Gastroesophageal sphincter (tissue), 3 donors: ENCODE measurements at regions not wholly inside any gene's neighbourhood (a gene's known extent, or its start where the extent isn't known, plus 50 kb on each side); places are given as distances from the start of the nearest gene placed in this dataset.

Experiments
- EP300 ChIP-seq: sonication (generic); formaldehyde crosslinking; IDR thresholded peaks from one replicate; pipeline ENCODE4 v1.6.1; 2017; ENCODE audit warnings: antibody characterized with exemption, mild to moderate bottlenecking
- POLR2A ChIP-seq, 2 donors: fragments of 450-650 bp; IDR thresholded peaks; one replicate each; pipeline ENCODE4 v1.6.1; 2017; ENCODE audit warnings: antibody characterized with exemption in 2 of 2, mild to moderate bottlenecking in 2 of 2, moderate library complexity in 1 of 2
- POLR2AphosphoS5 ChIP-seq: sonication (generic); formaldehyde crosslinking; IDR thresholded peaks from one replicate; pipeline ENCODE4 v1.6.1; 2017; ENCODE audit warnings: antibody characterized with exemption
- TF ChIP-seq, protein P1 (sequence below), 4 experiments: fragments of 200-600 bp in 2 of 4; fragments of 450-650 bp in 2 of 4; sonication (generic) in 1 of 4; IDR thresholded peaks; one replicate each; pipeline ENCODE4 v1.5.1; 2017 to 2019; ENCODE audit warnings: antibody characterized with exemption in 4 of 4, mild to moderate bottlenecking in 2 of 4, moderate library complexity in 2 of 4

DNA sequence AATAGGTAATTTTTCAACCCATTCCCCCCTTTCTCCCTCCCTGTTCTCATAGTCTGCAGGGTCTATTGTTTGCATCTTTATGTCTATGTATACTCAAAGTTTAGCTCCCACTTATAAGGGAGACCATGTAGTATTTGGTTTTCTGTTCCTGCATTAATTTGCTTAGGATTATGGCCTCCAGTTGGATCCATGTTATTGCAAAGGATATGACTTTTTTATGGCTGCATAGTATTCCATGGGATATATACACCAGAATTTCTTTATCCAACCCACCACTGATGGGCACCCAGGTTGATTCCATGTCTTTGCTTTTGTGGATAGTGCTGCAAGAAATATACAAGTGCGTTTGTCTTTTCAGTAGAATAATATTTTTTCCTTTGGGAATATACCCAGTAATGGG is 761.6 kb upstream of the GRAMD2B start:
- TF ChIP-seq, protein P1, sequence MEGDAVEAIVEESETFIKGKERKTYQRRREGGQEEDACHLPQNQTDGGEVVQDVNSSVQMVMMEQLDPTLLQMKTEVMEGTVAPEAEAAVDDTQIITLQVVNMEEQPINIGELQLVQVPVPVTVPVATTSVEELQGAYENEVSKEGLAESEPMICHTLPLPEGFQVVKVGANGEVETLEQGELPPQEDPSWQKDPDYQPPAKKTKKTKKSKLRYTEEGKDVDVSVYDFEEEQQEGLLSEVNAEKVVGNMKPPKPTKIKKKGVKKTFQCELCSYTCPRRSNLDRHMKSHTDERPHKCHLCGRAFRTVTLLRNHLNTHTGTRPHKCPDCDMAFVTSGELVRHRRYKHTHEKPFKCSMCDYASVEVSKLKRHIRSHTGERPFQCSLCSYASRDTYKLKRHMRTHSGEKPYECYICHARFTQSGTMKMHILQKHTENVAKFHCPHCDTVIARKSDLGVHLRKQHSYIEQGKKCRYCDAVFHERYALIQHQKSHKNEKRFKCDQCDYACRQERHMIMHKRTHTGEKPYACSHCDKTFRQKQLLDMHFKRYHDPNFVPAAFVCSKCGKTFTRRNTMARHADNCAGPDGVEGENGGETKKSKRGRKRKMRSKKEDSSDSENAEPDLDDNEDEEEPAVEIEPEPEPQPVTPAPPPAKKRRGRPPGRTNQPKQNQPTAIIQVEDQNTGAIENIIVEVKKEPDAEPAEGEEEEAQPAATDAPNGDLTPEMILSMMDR (IDR thresholded peaks at IDR 0.05) = no peak
- TF ChIP-seq POLR2AphosphoS5 (no peak), POLR2A (IDR thresholded peaks at IDR 0.05) (no peak), EP300 (no peak)
